ENCODE measurements at regions not wholly inside any gene's neighbourhood (a gene's known extent, or its start where the extent isn't known, plus 50 kb on each side); places are given as distances from the start of the nearest gene placed in this dataset.

DNA sequence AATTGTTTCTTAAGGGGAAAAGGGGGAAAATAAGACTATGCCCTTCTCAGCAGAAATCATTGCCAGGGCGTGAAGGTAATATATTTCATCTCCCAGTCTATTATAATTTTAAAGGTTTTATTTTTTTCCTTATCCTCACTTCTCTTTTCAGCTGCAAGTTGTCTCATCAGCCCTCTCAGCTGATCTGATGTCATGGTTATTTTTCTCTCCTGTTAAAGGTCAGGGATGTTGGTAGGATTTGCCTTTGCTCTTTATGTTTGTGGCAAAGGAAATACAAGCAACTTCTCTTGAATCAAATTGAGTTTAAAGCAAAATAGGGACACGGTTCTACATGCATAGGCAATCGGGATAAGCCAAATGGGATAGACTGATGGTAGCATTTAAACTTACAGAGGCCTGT, 946.9 kb downstream of the SORCS1 start:
- H3K9me1 ChIP-seq (ENCODE audit: insufficient read depth, low read length): no peaks in the 10 kb centered on the region
- no peak overlapping the region for H3K14ac ChIP-seq (replicated peaks; ENCODE audit: low read depth, low read length)
- no peaks in the 10 kb centered on the region for H3K4me1 ChIP-seq (ENCODE audit: control insufficient read depth, insufficient read depth, low read length)
- WGBS, 2 experiments (ENCODE audit: extremely low coverage in 2 of 2, insufficient read length in 1 of 2): 79% methylated on average over 2 of the region's 3 CpGs; no CpG with 5 or more reads in 1 of the 2 experiments
- H4K8ac ChIP-seq (ENCODE audit: low read depth in 2 of 2, low read length in 2 of 2): no peak overlapping the region
- TF ChIP-seq CHD1 (IDR thresholded peaks at IDR 0.05; ENCODE audit: low read depth, low read length) (no peak), RAD21 (IDR thresholded peaks at IDR 0.05; ENCODE audit: low read length) (no peak), MAZ (IDR thresholded peaks at IDR 0.05; ENCODE audit: borderline replicate concordance, low read depth, low read length) (no peak), FOS (IDR thresholded peaks at IDR 0.05; ENCODE audit: low read depth, low read length) (no peak), BHLHE40 (IDR thresholded peaks at IDR 0.05; ENCODE audit: low read depth, low read length) (no peak), CEBPB (IDR thresholded peaks at IDR 0.05; ENCODE audit: low read depth, low read length) (no peak), POLR2A (IDR thresholded peaks at IDR 0.05; ENCODE audit: low read depth, low read length) (no peak), NFE2L2 (IDR thresholded peaks at IDR 0.05; ENCODE audit: low read depth, low read length) (no peak), MXI1 (IDR thresholded peaks at IDR 0.05; ENCODE audit: borderline replicate concordance, low read depth, low read length) (no peak), SMC3 (IDR thresholded peaks at IDR 0.05; ENCODE audit: low read depth, low read length) (no peak)
- TF ChIP-seq, protein P1, sequence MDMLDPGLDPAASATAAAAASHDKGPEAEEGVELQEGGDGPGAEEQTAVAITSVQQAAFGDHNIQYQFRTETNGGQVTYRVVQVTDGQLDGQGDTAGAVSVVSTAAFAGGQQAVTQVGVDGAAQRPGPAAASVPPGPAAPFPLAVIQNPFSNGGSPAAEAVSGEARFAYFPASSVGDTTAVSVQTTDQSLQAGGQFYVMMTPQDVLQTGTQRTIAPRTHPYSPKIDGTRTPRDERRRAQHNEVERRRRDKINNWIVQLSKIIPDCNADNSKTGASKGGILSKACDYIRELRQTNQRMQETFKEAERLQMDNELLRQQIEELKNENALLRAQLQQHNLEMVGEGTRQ (IDR thresholded peaks at IDR 0.05; ENCODE audit: low read depth, low read length): no peak
- TF ChIP-seq, protein P2, sequence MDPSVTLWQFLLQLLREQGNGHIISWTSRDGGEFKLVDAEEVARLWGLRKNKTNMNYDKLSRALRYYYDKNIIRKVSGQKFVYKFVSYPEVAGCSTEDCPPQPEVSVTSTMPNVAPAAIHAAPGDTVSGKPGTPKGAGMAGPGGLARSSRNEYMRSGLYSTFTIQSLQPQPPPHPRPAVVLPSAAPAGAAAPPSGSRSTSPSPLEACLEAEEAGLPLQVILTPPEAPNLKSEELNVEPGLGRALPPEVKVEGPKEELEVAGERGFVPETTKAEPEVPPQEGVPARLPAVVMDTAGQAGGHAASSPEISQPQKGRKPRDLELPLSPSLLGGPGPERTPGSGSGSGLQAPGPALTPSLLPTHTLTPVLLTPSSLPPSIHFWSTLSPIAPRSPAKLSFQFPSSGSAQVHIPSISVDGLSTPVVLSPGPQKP (IDR thresholded peaks at IDR 0.05; ENCODE audit: borderline replicate concordance, low read depth, low read length): no peak
- H2AFZ ChIP-seq (replicated peaks; ENCODE audit: low read length, poor library complexity): no peak overlapping the region
- BruUV-seq (replicated peaks): no TSS peak
- no peaks in the 10 kb centered on the region; the same call in 1 of the 2 replicates for H3K9me3 ChIP-seq (ENCODE audit: control insufficient read depth, insufficient read depth, low read length)
- H2BK15ac ChIP-seq (ENCODE audit: low read depth, low read length): no peak overlapping the region
- H4K20me1 ChIP-seq (ENCODE audit: insufficient read depth, low read length): no peaks in the 10 kb centered on the region
- dilution Hi-C loops (cut with HindIII; ENCODE audit: low sequenced_read_pairs, unreplicated experiment) (no loop called here), intact Hi-C loops (cut with micrococcal nuclease) (no loop called here), in situ Hi-C loops (cut with MboI; ENCODE audit: low sequenced_read_pairs) (no loop called here)
- H3K23ac ChIP-seq (ENCODE audit: low read depth, low read length): no peak overlapping the region
- DNase-seq (no peak), ATAC-seq (ENCODE audit: low read depth) (no peak)
- no peak overlapping the region for H4K91ac ChIP-seq (ENCODE audit: insufficient read depth, low read depth, low read length)
- H2BK120ac ChIP-seq (ENCODE audit: low read depth, low read length): no peak overlapping the region
- no peak overlapping the region for H2BK5ac ChIP-seq (ENCODE audit: low read depth, low read length, poor library complexity, severe bottlenecking)
- no peak overlapping the region for H3K9ac ChIP-seq (ENCODE audit: low read depth, low read length)
- POLR2A ChIA-PET (ENCODE audit: unreplicated experiment): no interaction called here
- no peak overlapping the region for H3K4me2 ChIP-seq (ENCODE audit: low read depth, low read length)
- CTCF ChIA-PET: no interaction called here
- H3K4ac ChIP-seq (ENCODE audit: low read depth, low read length): no peak overlapping the region
- no peaks in the 10 kb centered on the region for H3K36me3 ChIP-seq (ENCODE audit: control insufficient read depth, insufficient read depth, low read length)
- no peak overlapping the region for H3K27ac ChIP-seq (ENCODE audit: insufficient read depth, low read length)
- no peak overlapping the region for H4K5ac ChIP-seq (ENCODE audit: low read depth, low read length)
- H3K18ac ChIP-seq (ENCODE audit: low read depth, low read length): no peak overlapping the region
- no peaks in the 10 kb centered on the region for H3K79me1 ChIP-seq (ENCODE audit: low read depth in 1 of 2, low read length in 2 of 2)
- no peak overlapping the region for H3K4me3 ChIP-seq (ENCODE audit: insufficient read depth, low read depth, low read length)
- H2BK20ac ChIP-seq (ENCODE audit: low read depth, low read length): no peak overlapping the region
- H2AK5ac ChIP-seq (ENCODE audit: low read depth, low read length): no peak overlapping the region
- no peak overlapping the region for H2AK9ac ChIP-seq (replicated peaks; ENCODE audit: low read depth, low read length, poor library complexity)
- no peaks in the 10 kb centered on the region for H3K27me3 ChIP-seq (ENCODE audit: control insufficient read depth, insufficient read depth, low read length)
- no peak overlapping the region for H3K56ac ChIP-seq (ENCODE audit: extremely low read depth, insufficient read depth, low read length)
